Pancreas (tissue), 10 donors: ENCODE measurements at regions not wholly inside any gene's neighbourhood (a gene's known extent, or its start where the extent isn't known, plus 50 kb on each side); places are given as distances from the start of the nearest gene placed in this dataset.
"Not testable (repeated sequence)": the region's sequence is repeated elsewhere in the genome, so short reads cannot be mapped to it uniquely, and the experiment has no call there.

ENCODE experiments used
- ATAC-seq, 4 donors: fragments of 200-7000 bp; cut with Tn5 transposase; one replicate each; pipeline versions ENCODE4 v1.8.0 to v1.9.1; 2020; ENCODE audit warnings: mild to moderate bottlenecking in 4 of 4, moderate library complexity in 4 of 4
- DNase-seq, 6 donors: peaks; one replicate each; pipeline ENCODE4 v3.0.0-alpha.2; 2020
- FAIRE-seq: peaks from 2 replicates; lab custom pipeline; 2012; peaks lifted over from hg19 to GRCh38; lab: Jason Lieb, UNC
- H3K27ac ChIP-seq, 4 donors: fragments of 200-600 bp; sonication (generic); 1 replicate in 3 of 4; 2 replicates in 1 of 4; pipeline versions ENCODE4 v1.5.0 to v1.8.0; 2020
- H3K27me3 ChIP-seq, 4 donors: fragments of 200-600 bp; one replicate each; pipeline ENCODE4 v1.8.0; 2021
- H3K36me3 ChIP-seq, 3 donors: fragments of 200-600 bp; sonication (generic) in 1 of 3; one replicate each; pipeline versions ENCODE4 v1.5.0 to v1.8.0; 2020 to 2021
- H3K4me1 ChIP-seq, 3 donors: fragments of 200-600 bp; one replicate each; pipeline ENCODE4 v1.8.0; 2021
- H3K4me3 ChIP-seq, 4 donors: fragments of 200-600 bp; sonication (generic) in 2 of 4; one replicate each; pipeline versions ENCODE4 v1.5.0 to v1.8.0; 2020 to 2021
- H3K9me3 ChIP-seq, 4 donors: fragments of 200-600 bp; one replicate each; pipeline ENCODE4 v1.8.0; 2021
- CTCF ChIP-seq, 4 donors: fragments of 200-600 bp; sonication (generic) in 3 of 4; IDR thresholded peaks; one replicate each; pipeline versions ENCODE4 v1.5.0 to v1.8.0; 2021; ENCODE audit warnings: antibody characterized with exemption in 4 of 4
- WGBS, 2 donors: extraction: QIAGEN DNeasy Blood & Tissue Kit; methylation state at CpG; one replicate each; pipeline ENCODE4 v1.1.7; 2013; 5-methylcytosine and 5-hydroxymethylcytosine counted together
- intact Hi-C, 3 donors: fragments of 100-400 bp; cut with DNase I; formaldehyde crosslinking; loops; one replicate each; pipeline versions ENCODE4 v1.11.1 to v1.14.2; 2022
- donor health status: healthy with polysubstance abuse.
- donor health status: DM: no; HTN: no; CAD: no; lungs with moderate emphysema.
- donor health status: DM: no; HTN: no; CAD: no.
- donor health status: control.
- donor health status: control.
- donor health status: Bipolar disorder and iron deficiency.
- donor health status: DM: yes; HTN: yes; CAD: no.
- donor health status: DM: no; HTN: no; CAD: no.
- donor health status: DM: no; HTN: no; CAD: no.
- donor health status: DM: yes; HTN: yes; CAD: no.

- Histone ChIP-seq H3K9me3 (no peaks in the 10 kb centered on the region), H3K36me3 (no peaks in the 10 kb centered on the region), H3K4me1 (no peaks in the 10 kb centered on the region), H3K27ac (no peak overlapping the region), H3K4me3 (no peak overlapping the region), H3K27me3 (no peaks in the 10 kb centered on the region)
- ATAC-seq (no peak), DNase-seq (no peak), FAIRE-seq (no peak)
- intact Hi-C loops = no loop called here
- no peak for TF ChIP-seq CTCF (IDR thresholded peaks at IDR 0.05)
- WGBS, 2 donors = 50 to 60% methylated on average over 3 of the region's 3 CpGs
Measured at GRCh38 chr7:51918581-51918980, 602.0 kb upstream of the COBL start.

GRCh38 chr7:51901489-51901840, 584.9 kb upstream of the COBL start:
- FAIRE-seq (no peak), ATAC-seq (no peak), DNase-seq (no peak)
- no peaks in the 10 kb centered on the region for H3K9me3 ChIP-seq
- H3K36me3 ChIP-seq = no peaks in the 10 kb centered on the region
- no peak overlapping the region for H3K27ac ChIP-seq
- 83 to 86% methylated on average over 13 of the region's 13 CpGs for WGBS, 2 donors
- no peak overlapping the region for H3K4me3 ChIP-seq
- TF ChIP-seq CTCF (IDR thresholded peaks at IDR 0.05) = no peak
- H3K4me1 ChIP-seq = no peaks in the 10 kb centered on the region
- intact Hi-C loops = no loop called here
- H3K27me3 ChIP-seq = no peaks in the 10 kb centered on the region

GRCh38 chr7:51900755-51901488, 584.3 kb upstream of the COBL start:
- H3K9me3 ChIP-seq, H3K36me3 ChIP-seq, FAIRE-seq, intact Hi-C loops, H3K27me3 ChIP-seq, H3K4me3 ChIP-seq, H3K27ac ChIP-seq, ATAC-seq, H3K4me1 ChIP-seq: not testable (repeated sequence)
- 87 to 88% methylated on average over 38 to 42 of the region's 42 CpGs for WGBS, 2 donors
- DNase-seq = peak in 1 of 6 donors; percentile 62

- ATAC-seq (no peak), DNase-seq (no peak), FAIRE-seq (no peak)
- Histone ChIP-seq H3K4me1 (no peaks in the 10 kb centered on the region), H3K9me3 (no peaks in the 10 kb centered on the region), H3K27me3 (no peaks in the 10 kb centered on the region), H3K27ac (no peak overlapping the region), H3K36me3 (no peaks in the 10 kb centered on the region), H3K4me3 (no peak overlapping the region)
- TF ChIP-seq CTCF (IDR thresholded peaks at IDR 0.05) = no peak
- intact Hi-C loops = no loop called here
- WGBS, 2 donors = 63 to 74% methylated on average over 9 of the region's 9 CpGs
Measured at GRCh38 chr7:51899611-51900010, 583.0 kb upstream of the COBL start.

- Histone ChIP-seq H3K4me3 (no peak overlapping the region), H3K4me1 (no peaks in the 10 kb centered on the region), H3K27me3 (no peaks in the 10 kb centered on the region), H3K27ac (no peak overlapping the region), H3K36me3 (no peaks in the 10 kb centered on the region), H3K9me3 (no peaks in the 10 kb centered on the region)
- FAIRE-seq (no peak), DNase-seq (no peak), ATAC-seq (no peak)
- TF ChIP-seq CTCF (IDR thresholded peaks at IDR 0.05) = no peak
- WGBS, 2 donors = 56 to 71% methylated on average over 1 of the region's 1 CpG
- intact Hi-C loops = no loop called here
Measured at GRCh38 chr7:51882412-51882811, 565.8 kb upstream of the COBL start.
